GM19324 (cell line): ENCODE measurements at regions not wholly inside any gene's neighbourhood (a gene's known extent, or its start where the extent isn't known, plus 50 kb on each side); places are given as distances from the start of the nearest gene placed in this dataset.

Experiments
- ATAC-seq: cut with Tn5 transposase; IDR thresholded peaks from one replicate; pipeline ENCODE4 v1.9.1; 2021; ENCODE audit warnings: mild to moderate bottlenecking, moderate library complexity; ENCODE audit not compliant: unreplicated experiment, low FRiP score

DNA sequence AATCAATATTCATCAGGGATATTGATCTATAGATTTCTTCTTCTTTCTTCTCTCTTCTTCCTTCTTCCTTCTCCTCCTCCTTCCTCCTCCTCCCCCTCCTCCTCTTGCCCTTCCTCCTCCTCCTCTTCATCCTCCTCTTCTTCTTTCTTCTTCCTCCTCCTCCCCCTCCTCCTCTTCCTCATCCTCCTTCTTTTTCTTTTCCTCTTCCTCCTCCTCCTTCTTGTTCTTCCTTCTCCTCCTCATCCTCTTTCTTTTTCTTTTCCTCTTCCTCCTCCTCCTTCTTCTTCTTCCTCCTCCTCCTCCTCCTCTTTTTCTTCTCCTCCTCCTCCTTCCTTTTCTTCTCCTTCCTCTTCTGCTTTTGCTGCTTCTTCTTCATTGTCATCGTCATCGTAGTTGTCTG lies 52.4 kb upstream of the SERINC1 start:
- no peak for ATAC-seq

DNA sequence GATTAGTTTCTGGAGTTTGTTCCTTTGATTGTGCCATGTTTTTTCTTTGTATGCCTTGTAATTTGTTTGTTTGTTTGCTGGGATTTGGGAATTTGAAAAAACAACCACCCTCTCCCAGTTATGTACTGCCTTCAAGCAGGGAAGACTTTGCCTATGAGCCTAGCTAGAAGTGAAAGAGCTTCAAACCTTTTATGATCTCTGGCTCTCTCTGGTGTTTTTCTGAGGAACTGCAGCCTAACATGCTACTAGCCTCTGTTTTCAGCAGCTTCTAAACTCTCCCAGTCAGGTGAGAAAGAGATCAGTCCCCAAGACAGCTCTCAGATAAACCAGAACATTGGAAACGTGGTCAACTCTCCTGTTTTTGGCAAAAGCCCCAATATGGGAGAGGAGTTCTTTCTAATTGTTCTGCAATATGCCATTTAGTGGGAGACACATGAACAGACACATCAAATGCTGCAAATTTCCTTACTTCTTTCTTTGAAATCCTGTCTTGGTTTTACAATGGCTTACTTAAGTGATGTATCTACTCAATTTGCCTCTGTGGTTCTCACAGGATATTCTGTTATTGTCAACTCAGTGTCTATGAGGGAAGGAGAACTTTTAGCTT lies 58.9 kb upstream of the SERINC1 start:
- peak; percentile 93 for ATAC-seq

DNA sequence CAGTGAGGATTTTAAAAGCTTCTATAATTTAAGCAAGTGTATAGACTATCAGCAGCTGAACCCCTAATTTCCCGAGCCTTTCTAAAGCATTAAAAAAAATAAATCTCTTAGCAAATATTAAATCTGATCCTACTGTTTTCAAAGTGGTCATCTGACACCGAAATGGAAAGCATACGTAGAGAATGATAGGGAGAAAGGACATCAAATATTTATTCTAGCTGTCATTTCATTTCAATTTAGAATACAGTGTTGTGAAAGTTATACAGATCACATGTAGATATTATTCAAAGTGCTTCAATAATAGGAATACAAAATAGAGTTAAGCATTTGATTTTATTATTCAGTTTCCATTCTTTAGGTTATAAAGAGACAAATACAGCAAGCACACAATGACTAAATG lies 61.9 kb upstream of the PKIB start:
- ATAC-seq, result no peak

DNA sequence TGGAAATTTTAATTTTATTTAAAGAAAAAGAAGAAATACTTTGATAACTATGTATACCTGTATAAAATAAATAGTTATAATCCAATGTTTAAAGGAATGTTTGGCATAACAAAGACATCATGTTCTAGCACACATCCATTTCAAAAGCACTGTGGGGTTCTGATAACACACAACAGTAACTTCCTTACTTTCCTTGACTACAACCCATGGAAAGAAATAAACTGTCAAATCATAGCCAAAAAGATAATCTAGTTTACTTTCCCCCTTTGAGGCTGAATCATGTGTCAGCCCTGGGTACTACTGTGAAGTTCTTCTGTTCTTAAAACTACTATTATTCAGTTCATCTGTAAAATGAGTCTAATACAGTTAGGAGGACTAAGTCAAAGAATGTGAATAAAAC lies 61.4 kb upstream of the PKIB start:
- ATAC-seq, result no peak

DNA sequence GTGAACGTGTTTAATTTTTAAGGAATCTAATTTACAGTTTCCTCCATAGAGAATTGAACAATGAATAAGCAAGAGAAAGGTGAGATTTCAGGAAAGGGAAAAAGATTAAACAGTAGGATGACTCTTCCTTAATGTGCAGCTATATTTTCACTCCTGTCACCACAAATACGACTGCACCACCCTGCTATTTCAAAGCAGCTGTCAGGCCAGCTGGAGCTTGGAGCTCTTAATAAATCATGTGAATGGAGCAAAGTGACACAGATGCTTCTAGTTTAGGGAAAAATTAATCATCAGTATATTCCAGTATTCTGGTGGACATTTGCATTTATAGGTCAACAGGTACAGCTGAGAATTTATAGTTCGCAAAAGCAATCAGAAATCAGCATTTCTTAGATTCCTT lies 56.5 kb upstream of the PKIB start:
- ATAC-seq, result no peak

DNA sequence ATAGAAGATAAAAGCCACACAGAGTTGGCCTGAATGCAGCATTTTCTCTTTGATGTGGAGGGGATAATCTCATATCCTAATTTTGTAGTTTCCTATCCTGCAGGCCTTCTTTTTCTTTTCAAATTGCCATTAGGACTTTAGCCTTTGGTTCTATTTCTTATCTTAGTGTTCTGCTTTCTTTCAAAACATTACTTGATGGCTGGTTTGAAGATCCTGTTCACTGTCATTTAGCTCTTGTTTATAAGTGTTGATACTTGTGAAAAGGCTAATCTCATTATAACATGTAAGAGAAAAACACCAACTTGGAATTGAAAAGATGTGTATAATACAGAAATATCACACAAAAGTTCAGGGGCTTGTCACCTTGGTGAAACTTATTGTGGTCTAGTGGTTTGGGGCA lies 54.6 kb upstream of the PKIB start:
- ATAC-seq, result no peak

DNA sequence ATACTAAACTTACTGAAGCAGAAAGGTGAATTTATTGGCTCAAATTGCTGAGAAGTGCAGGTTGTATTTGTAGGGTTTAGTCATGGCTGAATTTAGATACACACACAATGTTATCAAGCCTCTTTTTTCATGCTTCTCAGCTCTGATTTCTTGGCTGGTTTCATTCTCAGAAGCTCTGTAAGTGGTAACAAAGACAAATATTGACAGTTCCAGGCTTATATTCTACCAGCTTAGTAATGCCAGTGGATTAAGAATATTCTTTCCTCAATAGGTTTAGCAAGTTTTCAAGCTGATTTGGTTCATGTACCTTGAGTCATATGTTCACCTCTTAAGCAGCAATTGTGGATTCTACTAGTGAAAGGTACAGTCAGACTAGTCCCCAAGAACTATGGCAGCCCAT lies 52.1 kb upstream of the PKIB start:
- ATAC-seq, result no peak
